GM19328 (cell line): ENCODE measurements at regions not wholly inside any gene's neighbourhood (a gene's known extent, or its start where the extent isn't known, plus 50 kb on each side); places are given as distances from the start of the nearest gene placed in this dataset.

Experiments used
- ATAC-seq: cut with Tn5 transposase; IDR thresholded peaks from one replicate; pipeline ENCODE4 v1.9.1; 2021; ENCODE audit warnings: mild to moderate bottlenecking, moderate library complexity; ENCODE audit not compliant: unreplicated experiment

DNA sequence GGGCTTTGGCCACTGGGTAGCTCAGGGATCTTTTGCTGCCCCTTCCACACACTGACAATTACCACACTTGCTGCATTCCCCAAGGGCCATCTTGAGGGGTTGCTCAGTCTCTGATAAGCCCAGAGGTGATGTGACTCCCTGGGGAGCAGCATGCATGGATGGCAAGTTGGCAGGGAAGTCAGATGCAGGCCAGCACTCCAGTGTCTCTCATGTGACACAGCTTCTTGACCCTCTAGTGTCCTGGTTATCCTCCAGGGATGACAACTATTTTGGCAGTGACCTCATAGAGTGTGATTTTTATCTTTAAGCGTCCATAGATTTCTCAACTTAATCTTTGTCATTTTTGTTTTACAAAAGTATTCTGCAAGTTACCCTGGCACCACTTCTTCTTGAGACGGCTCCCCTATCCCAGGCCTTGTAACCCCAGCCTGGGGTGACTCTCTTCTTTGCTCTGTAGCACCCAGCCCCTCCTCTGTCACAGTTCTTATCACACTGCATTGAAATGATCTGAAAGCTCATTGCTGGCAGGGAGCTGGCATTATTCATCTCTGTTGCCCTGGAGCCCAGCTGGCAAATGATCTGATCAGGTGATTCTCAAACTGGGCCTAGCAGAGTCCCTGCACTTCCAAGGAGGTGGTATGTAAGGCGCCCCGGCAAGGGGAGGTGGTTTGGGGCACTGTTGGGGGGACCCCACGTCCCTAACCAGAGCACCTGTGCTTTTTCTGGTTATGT, 72.6 kb downstream of the TENT5C start:
- ATAC-seq, result no peak

- ATAC-seq, result no peak
Measured at GRCh38 chr1:117679299-117679698, 73.5 kb downstream of the TENT5C start.

DNA sequence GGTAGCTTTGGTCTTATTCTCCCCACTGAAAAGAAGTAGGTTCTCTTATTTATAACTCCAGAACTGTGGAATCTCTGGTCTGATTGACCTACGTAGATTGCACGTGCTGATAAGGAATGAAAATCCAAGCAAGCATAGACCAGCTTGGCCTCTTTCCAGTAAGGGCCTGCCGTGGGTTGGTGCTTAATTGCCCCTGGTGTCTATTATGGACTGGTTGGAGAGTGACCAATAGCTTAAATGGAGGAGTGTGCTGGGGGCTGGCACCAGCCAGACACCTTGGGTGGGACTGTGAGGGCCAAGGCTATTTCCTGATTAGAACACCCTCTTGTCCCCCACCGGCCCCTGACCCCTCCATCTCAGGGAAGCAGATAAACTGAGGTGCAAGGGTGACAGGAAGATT, 74.0 kb downstream of the TENT5C start:
- ATAC-seq, result no peak

GRCh38 chr1:117680316-117681002, 74.6 kb downstream of the TENT5C start:
- ATAC-seq, result no peak

DNA sequence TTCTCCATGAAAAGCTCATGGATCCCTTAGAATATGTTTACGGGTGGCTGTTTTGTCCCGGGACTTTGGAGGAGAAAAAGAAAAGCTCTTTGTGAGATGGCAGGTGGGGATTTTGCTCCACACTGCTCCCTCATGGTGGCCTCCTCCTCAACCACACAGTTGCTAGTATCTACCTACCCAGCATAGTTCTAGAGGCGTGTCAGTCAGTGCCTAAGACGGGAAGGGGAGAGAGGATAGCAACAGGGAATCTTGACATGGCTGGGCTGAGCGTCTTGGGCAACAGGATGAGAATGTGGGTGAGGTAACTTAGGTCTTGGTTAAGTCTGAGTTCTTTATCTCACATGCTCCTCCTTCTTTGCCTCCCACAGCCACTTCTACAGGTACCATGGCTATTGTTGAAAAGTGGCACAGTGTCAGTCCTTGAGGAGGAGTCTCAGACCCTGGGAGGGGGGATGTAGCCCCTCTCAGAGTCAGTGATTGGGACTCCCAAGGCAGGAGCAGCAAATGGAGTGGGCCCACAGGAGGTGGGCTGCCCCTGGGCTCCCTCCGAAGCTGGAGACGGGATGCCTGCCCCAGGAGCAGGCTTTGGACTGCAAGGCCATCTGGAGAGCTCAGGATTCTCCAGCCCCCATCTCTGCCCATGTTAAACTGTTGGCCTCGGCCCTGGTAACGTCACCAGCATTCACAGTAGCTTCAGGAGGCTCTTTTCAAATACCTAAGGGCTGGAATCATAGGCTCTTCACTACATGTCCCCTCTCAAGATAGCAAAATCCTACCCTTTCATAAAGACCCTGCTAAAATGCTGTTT, 75.4 kb downstream of the TENT5C start:
- no peak for ATAC-seq

GRCh38 chr1:117681901-117682250, 76.0 kb downstream of the TENT5C start:
- no peak for ATAC-seq

DNA sequence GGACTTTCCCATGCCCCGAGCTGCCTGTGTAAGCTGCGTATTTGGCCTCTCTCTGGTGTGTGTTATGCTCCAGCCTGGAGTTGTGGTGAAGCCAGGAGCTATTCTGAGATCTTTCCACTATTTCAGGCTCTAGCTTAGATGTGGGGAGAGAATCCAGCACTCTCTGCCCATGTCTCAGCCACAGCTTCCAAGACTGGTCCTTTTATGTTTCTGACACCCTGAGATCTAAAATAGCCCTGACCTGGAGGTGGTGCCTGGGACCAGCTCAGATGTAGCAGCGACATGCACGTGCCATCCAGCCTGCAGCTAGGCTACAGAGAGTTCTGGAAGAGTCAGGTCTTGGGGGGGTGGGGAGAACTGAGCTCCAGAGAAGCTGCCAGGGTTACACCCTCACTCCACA, 76.5 kb downstream of the TENT5C start:
- no peak for ATAC-seq

DNA sequence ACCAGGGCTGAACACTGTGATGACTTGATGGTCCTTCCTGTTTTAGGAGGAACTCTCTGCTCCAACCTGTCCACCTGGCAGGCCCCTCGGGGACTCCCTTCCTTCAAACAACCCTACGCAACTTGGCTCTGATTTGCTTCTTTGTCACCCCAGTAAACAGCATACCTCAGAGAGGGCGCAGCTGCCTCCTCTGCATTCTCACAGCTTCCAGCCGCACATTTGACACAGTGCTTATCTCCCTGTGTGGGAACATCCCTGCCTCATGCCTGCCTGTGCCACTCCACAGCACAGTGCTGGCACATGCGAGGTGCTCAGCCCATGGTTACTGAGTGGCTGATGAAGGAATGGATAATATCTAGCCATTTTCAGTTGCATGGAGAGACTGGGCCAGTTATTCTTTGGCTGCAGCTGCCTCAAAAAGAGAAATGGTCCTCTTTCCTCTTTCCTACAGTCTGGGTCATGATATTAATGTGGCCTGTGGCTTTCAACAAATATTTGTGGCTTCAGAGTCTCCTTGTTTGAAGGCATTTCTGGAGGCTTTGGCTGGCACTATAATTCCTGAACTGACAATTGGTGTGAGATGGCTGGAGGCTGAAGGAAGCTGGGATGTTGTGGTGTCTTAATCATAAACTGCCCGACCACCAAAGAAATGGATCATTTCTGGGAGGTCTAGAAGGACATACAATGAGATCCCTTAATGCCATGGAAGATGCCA, 77.9 kb downstream of the TENT5C start:
- no peak for ATAC-seq

GRCh38 chr1:117685936-117686806, 80.3 kb downstream of the TENT5C start:
- no peak for ATAC-seq

- ATAC-seq, result no peak
Measured at GRCh38 chr1:117686907-117687306, 81.1 kb downstream of the TENT5C start.

DNA sequence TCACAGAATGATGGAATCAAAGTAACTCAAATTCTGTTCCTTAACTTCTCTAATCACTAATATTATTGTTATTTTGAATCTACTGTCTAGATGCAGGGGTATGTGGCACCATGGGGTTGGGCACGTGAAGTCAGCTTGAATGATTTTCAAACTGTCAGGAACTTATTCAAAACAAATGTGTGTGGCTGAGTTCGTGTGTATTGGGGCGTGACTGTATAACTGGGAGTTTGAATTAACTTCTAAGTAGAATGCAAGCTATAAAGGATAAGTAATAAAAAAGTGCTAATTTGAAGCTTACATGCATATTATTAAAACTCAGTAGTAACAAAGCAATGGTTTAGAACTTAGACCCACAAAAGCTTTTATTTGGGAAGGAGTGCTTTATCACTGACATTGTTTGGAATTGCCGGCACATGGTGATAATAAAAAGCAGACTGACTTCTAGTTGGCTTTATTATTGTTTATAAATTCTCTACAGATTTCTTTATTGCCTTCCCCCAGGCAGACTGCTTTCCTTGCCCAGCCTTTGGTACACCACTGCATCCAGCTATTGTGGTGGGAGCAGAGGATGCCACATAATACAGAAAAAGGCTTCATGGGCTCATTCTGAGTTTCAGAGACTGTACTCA, 84.3 kb downstream of the TENT5C start:
- ATAC-seq, result no peak

GRCh38 chr1:117691942-117692341, 86.1 kb downstream of the TENT5C start:
- ATAC-seq, result no peak

DNA sequence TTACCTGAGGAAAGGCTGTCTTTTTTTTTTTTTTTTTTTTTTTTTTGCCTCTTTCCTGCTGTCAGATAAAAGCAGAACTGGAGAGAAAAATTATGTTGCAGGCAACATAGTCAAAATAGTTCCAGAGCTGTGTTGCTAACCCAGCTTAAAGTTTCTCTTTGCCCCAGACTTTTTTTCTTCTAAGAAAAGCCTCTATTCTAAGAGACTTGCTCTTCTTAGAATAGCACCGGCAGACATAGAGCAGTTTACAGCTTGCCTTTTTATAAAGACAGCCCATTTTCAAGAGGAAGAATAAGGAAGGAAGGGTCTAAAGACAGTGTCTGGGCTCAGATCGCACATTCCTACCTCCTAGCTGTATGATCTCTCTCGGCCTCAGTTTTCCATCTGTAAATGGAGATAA, 88.7 kb downstream of the TENT5C start:
- no peak for ATAC-seq

DNA sequence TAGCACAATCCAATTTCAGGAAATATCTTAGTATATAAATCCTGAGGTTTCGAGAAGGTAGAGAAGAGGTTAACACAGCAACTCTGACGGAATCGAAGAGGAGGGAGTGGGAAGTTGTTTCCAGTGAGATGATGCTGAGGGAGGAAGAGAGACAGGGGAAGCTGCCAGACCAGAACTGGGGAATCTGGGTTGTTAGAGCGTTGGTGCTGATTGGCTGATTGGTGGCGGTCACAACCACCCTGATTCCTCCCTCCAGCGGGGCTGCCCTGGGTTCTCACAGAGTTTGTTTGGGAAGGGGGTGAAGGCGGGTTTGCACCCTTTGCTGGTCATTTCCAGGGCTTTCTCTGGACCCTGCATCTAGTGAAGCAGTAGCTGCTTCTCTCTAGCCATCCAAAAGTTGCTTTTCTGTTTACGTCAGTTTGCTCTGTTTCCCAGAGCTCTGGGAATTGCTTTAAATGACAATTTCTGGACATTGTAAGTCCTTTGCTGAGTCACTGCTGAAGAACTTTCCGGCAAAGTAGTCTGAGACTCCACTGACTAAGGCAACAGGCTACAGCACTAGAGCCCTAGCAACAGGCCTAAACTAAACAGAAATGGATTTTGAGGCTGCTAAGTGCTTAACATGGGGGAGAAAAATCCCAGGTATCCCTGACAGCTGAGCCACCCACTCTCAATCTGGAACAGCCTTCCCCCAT, 90.1 kb downstream of the TENT5C start:
- no peak for ATAC-seq

GRCh38 chr1:117696561-117696960, 90.7 kb downstream of the TENT5C start:
- ATAC-seq, result no peak

DNA sequence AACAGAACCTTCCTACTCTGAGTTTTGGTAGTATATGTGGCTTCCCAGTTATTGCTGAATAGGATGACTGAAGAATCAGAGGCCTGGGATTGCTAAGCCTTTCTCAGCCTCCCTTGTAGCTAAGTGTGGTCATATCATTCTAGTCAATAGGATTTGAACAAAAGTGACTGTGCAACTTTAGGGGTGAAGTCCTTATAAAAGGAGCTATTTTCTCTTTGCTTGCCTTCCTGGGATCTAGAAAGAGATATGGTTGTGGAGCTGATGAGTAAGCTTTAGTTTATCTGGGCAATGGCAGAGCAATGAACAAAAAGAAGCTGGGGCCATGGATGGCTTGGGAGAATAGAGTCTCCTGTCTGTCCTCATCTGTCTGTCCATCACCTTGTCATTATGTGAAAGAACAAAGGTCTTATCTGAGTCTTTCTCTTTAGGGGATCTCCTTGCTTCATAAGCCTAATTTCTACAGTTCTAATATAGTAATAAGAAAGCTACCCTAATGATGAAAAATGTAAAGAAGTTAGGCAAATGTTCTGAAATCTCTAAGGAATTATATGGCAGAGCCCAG, 91.5 kb downstream of the TENT5C start:
- ATAC-seq, result no peak

DNA sequence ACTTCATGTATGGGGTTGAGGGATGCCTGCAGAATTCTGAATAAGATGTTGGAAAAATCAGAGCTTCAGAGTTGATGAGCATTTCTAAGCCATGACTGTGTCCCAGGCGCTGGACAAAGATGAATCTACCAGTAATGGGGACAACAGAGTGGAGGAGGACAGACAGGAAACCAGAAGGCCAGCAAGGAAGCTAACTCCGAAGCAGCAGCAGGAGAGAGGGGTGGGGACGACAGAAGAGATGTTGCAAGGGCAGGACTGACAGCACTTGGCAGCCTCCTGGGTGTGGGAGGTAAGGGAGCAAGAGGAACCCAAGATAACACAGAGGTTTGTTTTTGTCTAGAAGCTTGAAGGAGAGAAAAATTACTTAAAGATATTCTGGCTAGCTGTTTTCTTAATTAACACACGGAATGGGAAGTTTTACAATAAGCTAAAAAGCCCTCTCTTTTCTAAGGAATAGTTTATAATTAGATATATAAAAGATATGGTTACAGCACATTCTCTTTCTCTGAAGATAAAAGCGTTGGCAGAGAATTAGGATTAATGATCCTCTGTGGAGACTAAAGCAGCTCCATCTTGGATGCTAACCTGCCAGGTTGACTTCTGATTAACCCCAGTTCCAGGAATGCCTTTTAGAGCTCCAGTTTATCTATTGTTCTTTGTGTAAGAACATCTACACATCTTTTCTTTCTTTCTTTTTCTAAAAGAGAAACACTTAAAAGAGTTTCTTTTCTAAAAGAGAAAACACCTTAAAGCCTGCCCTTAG, 92.7 kb downstream of the TENT5C start:
- no peak for ATAC-seq

GRCh38 chr1:117699953-117700352, 94.1 kb downstream of the TENT5C start:
- ATAC-seq, result no peak
